Activated CD4-positive, alpha-beta T cell treated with anti-CD3 and anti-CD28 coated beads, Interleukin-2, amount 10 ng/mL, durations not matched to agents 24 days and 14 days (primary cell): ENCODE measurements at regions not wholly inside any gene's neighbourhood (a gene's known extent, or its start where the extent isn't known, plus 50 kb on each side); places are given as distances from the start of the nearest gene placed in this dataset.

Source experiments
- DNase-seq: peaks from one replicate; pipeline ENCODE4 v3.0.0; 2022
- H3K27ac Mint-ChIP-seq: one replicate; pipeline ENCODE4 v1.8.0; 2022; ENCODE audit warnings: mild to moderate bottlenecking, mixed read lengths
- H3K27me3 Mint-ChIP-seq: one replicate; pipeline ENCODE4 v1.8.0; 2022; ENCODE audit warnings: mixed read lengths
- H3K36me3 Mint-ChIP-seq: one replicate; pipeline ENCODE4 v1.8.0; 2022; ENCODE audit warnings: low read depth, mild to moderate bottlenecking, mixed read lengths
- H3K4me1 Mint-ChIP-seq: one replicate; pipeline ENCODE4 v1.8.0; 2021; ENCODE audit warnings: mixed read lengths
- H3K4me3 Mint-ChIP-seq: one replicate; pipeline ENCODE4 v1.8.0; 2022; ENCODE audit warnings: mild to moderate bottlenecking, moderate library complexity, mixed read lengths
- H3K9me3 Mint-ChIP-seq: one replicate; pipeline ENCODE4 v1.8.0; 2021; ENCODE audit warnings: mixed read lengths
- intact Hi-C: fragments of 100-400 bp; cut with micrococcal nuclease; formaldehyde crosslinking; loops from one replicate; pipeline ENCODE4 v1.15.1; 2023

DNA sequence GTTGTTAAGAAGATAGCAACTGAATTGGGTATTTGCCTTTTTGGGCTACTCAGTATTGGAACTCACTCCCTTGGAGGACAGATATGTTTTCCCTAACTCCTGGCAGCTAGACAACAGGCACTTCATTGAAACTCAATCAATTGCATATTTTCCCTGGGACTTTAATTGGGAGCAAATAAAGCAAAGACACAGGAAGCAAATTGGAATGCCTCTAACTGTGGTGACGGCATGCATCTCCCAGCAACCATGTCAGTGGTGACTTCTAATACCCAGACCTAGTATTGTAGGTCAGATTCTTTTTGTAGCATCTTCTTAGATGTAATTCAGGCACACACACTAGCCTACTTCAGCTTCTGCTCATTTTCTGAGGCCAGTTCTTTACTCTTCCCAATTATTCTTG, 164.2 kb upstream of the SETBP1 start:
- Mint-ChIP-seq H3K27ac (no peak overlapping the region), H3K27me3 (no peaks in the 10 kb centered on the region), H3K36me3 (no peaks in the 10 kb centered on the region), H3K4me3 (no peak overlapping the region), H3K9me3 (no peaks in the 10 kb centered on the region), H3K4me1 (no peaks in the 10 kb centered on the region)
- DNase-seq: no peak
- intact Hi-C loops: no loop called here

DNA sequence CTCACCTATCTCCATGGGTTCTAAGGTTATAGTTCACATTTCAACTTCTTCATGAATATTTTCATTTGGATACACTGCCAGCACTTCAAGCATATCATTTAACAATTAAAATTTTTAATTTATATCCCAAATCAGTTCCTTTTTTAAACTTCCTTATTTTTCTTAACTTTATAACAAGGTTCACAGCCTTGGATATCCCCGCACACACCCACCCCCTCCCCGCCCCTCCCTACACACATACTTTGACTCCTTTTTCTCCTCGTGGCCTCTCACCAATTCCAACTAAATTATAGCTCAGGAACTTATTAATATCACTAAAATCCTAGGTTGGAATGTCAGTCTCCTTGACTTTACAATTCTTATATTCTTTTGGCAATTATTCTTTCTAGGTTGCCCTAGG, 163.6 kb upstream of the SETBP1 start:
- DNase-seq: no peak
- H3K9me3 Mint-ChIP-seq: no peaks in the 10 kb centered on the region
- H3K27me3 Mint-ChIP-seq: no peaks in the 10 kb centered on the region
- H3K36me3 Mint-ChIP-seq: no peaks in the 10 kb centered on the region
- no peak overlapping the region for H3K4me3 Mint-ChIP-seq
- no peaks in the 10 kb centered on the region for H3K4me1 Mint-ChIP-seq
- no peak overlapping the region for H3K27ac Mint-ChIP-seq
- intact Hi-C loops: no loop called here

DNA sequence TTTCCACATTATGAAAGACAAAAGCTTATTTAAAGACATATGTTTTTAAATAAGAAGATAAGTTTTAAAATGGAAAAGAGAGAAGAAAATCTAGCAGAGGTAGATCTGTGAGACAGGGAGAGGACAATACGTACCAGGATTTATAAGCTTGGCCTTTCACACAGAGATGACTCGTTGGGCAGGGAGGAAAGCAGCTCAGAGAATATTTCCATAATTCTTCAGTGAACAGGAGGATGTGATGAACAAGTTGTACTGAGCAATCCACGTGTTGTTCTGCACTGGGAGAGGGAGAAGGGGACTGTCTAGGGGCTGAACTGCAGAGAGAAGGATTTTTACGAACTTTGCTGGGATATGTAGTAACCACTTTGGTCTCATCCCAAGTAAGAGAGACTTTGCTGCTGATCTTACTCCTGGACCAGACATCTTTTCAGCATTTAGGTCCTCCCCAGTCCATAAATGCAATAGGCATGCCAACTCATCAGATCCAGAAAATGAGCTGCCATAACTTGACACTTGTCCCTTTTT, 162.5 kb upstream of the SETBP1 start:
- no peaks in the 10 kb centered on the region for H3K9me3 Mint-ChIP-seq
- H3K36me3 Mint-ChIP-seq: no peaks in the 10 kb centered on the region
- intact Hi-C loops: no loop called here
- H3K4me3 Mint-ChIP-seq: no peak overlapping the region
- H3K27me3 Mint-ChIP-seq: no peaks in the 10 kb centered on the region
- DNase-seq: no peak
- no peak overlapping the region for H3K27ac Mint-ChIP-seq
- H3K4me1 Mint-ChIP-seq: no peaks in the 10 kb centered on the region

DNA sequence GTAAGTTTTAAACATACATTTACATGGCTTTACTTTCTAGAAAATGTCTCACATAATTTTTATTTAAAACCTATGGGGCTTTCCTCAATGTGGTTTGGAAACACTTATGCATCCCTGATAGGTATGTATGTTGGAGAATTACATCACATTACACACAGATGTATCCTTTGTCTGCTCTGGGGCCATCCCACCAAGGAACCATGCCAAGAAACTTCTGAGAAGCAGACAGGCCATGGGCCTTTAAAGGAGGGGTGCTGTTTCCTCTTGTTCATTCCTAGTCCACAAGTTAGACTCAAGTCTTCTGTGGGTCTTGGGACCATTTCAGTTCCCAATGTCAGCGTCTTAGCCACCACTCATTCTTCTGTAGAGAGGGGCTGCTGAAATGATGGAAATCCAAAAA, 162.0 kb upstream of the SETBP1 start:
- no peaks in the 10 kb centered on the region for H3K4me1 Mint-ChIP-seq
- H3K4me3 Mint-ChIP-seq: no peak overlapping the region

DNA sequence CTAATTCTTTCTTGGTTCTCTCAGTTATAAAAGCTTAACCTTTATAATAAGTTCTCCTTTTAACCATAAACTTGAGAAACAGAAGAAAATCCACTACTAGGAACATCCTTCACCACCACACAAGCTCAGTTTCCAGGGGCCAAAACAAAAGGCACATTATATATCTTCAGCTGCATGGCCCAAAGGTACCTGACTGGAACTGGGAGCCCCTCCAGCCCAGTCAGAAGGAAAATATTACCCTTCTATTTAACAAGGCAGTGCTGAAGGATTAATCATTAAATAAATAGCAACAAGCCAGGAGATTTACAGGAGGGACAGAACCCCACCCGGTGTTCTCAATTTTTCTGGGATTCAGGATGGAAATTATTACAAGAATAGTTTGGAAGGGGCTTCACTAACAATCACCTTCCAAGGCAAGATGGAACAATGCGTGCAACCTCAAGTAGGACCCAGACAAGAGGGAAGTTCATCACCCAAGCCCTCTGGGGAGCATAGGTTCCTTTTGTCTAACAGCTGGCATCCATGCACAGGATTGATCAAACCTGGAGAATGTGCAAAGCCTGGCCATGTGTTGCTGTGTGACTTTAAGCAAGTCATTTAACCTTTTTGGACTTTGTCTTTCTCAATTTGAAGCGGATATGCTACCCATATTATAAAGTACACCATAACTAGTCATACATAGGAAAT, 159.6 kb upstream of the SETBP1 start:
- no peaks in the 10 kb centered on the region for H3K9me3 Mint-ChIP-seq
- intact Hi-C loops: no loop called here
- no peak overlapping the region for H3K27ac Mint-ChIP-seq
- no peaks in the 10 kb centered on the region for H3K36me3 Mint-ChIP-seq
- no peaks in the 10 kb centered on the region for H3K4me1 Mint-ChIP-seq
- H3K27me3 Mint-ChIP-seq: no peaks in the 10 kb centered on the region
- no peak overlapping the region for H3K4me3 Mint-ChIP-seq
- no peak for DNase-seq

More for the DNA sequence above, 162.0 kb upstream of the SETBP1 start:
- no peak for DNase-seq
- no peaks in the 10 kb centered on the region for H3K27me3 Mint-ChIP-seq
- intact Hi-C loops: no loop called here
- no peaks in the 10 kb centered on the region for H3K36me3 Mint-ChIP-seq
- H3K9me3 Mint-ChIP-seq: no peaks in the 10 kb centered on the region
- H3K27ac Mint-ChIP-seq: no peak overlapping the region

DNA sequence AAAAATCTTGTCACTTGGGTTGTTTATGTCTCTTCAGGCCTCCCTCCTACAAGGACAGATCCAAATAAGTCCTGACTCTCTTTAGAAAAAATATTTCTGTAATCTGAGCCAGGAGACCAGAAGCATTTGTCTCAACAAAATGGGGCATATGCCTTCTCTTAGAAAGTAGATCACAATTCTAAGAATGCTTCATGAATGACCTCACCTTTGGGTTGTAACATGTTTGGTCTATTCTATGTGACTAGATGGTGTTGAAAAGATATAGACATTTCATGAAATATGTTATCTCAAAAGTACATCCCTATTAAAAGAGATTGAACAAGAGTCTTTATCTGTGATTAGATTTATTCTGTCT, 159.0 kb upstream of the SETBP1 start:
- H3K27me3 Mint-ChIP-seq: no peaks in the 10 kb centered on the region
- no peak overlapping the region for H3K27ac Mint-ChIP-seq
- no peaks in the 10 kb centered on the region for H3K36me3 Mint-ChIP-seq
- no peak overlapping the region for H3K4me3 Mint-ChIP-seq
- no peak for DNase-seq
- H3K9me3 Mint-ChIP-seq: no peaks in the 10 kb centered on the region
- H3K4me1 Mint-ChIP-seq: no peaks in the 10 kb centered on the region
- intact Hi-C loops: no loop called here

DNA sequence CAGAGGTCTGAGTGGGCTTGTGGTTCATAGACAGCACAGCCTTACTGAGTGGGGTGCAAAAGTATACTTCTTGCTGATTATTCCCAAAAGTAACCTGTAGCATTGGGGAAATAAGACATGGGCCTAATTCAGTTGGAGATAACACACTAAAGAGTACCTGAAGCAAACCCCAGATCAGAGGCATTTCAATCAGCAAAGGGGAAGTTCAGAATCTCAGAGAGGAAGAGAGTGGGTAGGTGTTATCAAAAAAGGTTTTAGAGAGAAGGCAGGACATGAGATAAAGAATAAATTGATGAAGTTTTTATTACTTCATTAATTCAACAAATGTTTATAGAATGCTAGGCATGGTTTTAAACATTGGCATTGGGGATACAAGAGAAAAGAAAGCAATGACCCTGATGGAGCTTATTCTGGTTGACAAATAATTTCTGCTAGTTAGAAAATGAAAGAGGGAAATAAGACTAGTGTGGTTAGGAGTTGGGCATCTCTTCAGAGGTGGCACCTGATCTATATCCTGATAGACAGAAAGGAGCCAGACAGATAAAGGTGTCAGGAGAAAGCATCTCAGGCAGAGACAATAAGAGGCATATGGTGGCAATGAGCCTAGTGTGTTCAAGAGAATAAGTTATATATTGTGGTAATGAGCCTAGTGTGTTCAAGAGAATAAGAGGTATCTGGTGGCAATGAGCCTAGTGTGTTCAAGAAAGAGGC, 153.8 kb upstream of the SETBP1 start:
- no peaks in the 10 kb centered on the region for H3K36me3 Mint-ChIP-seq
- intact Hi-C loops: no loop called here
- H3K27ac Mint-ChIP-seq: no peak overlapping the region

DNA sequence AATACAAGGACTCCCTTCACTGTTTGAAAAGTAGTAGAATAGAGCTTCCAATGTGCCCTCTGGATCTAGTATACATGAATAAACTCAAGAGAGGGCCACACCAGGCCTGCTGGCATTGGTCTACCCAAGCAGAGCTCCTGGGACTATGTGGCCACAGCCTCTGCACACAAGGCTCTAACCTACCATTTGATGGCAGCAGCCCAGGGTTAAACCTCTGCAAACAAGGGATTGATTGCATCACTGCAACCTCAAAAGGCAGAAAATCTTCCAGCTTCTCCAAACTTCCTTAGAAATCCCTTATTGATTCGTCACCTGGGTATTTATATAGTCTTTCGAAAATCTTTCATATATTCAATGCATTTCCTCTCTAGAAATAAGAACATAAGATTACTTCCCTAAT, 147.6 kb upstream of the SETBP1 start:
- Mint-ChIP-seq H3K4me3 (no peak overlapping the region), H3K4me1 (no peaks in the 10 kb centered on the region), H3K9me3 (no peaks in the 10 kb centered on the region), H3K27ac (no peak overlapping the region), H3K36me3 (no peaks in the 10 kb centered on the region), H3K27me3 (no peaks in the 10 kb centered on the region)
- no peak for DNase-seq
- intact Hi-C loops: no loop called here

More for the DNA sequence above, 153.8 kb upstream of the SETBP1 start:
- no peak for DNase-seq
- Mint-ChIP-seq H3K4me1 (no peaks in the 10 kb centered on the region), H3K4me3 (no peak overlapping the region), H3K27me3 (no peaks in the 10 kb centered on the region), H3K9me3 (no peaks in the 10 kb centered on the region)

DNA sequence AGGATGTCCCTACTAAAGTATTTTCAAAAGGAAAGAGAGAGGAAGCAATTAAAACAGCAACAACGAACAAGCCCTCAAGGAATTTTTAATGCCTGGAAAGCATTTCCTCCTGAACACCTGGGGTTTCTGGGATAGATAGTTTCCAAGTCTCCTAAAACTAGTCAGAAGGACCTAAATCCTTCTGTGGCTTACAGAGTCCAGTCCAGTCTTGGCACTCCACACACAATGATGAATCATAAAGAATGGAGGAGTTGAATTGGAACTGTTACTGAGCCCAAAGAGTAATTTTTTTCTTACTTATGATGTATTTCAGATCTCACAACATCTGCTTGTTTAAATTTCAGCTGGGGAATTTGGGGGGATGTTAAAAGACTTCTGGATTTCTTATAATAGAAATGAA, 144.6 kb upstream of the SETBP1 start:
- no peaks in the 10 kb centered on the region for H3K36me3 Mint-ChIP-seq
- no peaks in the 10 kb centered on the region for H3K9me3 Mint-ChIP-seq
- no peak overlapping the region for H3K4me3 Mint-ChIP-seq
- DNase-seq: no peak
- H3K27ac Mint-ChIP-seq: no peak overlapping the region
- intact Hi-C loops: no loop called here
- H3K27me3 Mint-ChIP-seq: no peaks in the 10 kb centered on the region
- no peaks in the 10 kb centered on the region for H3K4me1 Mint-ChIP-seq

DNA sequence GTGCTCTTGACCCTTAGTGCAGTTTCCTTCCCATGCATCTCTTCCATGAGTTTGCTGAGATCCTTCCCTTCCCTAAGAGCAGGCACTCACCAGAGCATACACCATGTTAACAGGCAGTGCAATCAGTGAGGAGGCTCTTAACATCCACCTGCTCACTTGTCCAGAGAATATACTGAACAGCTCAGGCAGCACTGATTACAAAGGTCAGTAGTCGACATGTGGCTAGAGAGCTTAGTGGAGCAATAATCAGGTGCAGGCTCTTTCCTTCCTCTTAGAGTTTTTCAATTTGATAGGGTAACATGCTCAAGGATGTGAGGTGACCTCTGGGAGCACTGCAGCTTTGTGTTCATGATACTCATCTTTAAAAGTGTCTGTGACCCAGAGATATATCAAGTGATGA, 144.1 kb upstream of the SETBP1 start:
- no peaks in the 10 kb centered on the region for H3K4me1 Mint-ChIP-seq
- H3K4me3 Mint-ChIP-seq: no peak overlapping the region
- intact Hi-C loops: no loop called here
- no peak for DNase-seq
- H3K27me3 Mint-ChIP-seq: no peaks in the 10 kb centered on the region
- no peaks in the 10 kb centered on the region for H3K36me3 Mint-ChIP-seq
- H3K27ac Mint-ChIP-seq: no peak overlapping the region
- no peaks in the 10 kb centered on the region for H3K9me3 Mint-ChIP-seq

DNA sequence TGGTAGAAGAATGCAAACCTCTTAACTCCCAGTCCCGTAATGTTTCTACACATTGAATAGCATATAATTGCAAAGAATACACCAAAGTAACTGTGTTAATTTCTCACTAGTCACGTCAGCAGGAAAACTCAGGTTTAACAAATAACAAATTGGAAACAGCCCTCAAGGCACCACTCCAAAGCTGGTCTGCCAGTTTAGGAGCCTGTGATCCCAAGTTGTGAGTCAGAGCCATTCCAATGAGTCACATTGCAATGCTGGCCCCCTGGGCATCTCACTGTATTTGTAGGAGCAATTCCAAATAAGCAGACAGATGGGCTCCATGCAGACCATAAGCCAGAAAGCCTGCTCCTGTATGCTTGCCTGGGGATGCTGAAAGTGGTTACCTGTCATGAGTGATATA, 143.2 kb upstream of the SETBP1 start:
- Mint-ChIP-seq H3K4me1 (no peaks in the 10 kb centered on the region), H3K27me3 (no peaks in the 10 kb centered on the region), H3K4me3 (no peak overlapping the region), H3K36me3 (no peaks in the 10 kb centered on the region), H3K9me3 (no peaks in the 10 kb centered on the region), H3K27ac (no peak overlapping the region)
- intact Hi-C loops: no loop called here
- DNase-seq: no peak

DNA sequence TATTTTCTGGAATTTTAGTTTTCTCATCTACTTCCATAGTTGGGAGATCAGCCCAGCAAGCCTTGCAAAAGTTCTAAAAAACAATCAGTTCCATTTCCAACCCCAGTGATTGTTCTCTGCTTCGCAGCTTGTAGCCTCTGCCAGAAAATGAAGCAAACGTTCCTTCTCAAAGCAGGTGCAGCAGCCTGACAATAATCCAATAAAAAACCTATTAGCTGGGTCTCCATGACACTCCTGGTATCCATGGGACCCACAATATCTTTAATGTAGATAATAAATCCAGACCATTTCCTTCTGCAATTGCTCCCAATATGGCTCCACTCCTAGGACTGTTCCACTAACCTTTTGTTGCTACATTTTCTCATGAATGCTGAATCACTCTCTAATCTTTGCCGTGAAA, 140.8 kb upstream of the SETBP1 start:
- no peak for DNase-seq
- H3K4me3 Mint-ChIP-seq: no peak overlapping the region
- no peak overlapping the region for H3K27ac Mint-ChIP-seq
- H3K36me3 Mint-ChIP-seq: no peaks in the 10 kb centered on the region
- H3K27me3 Mint-ChIP-seq: no peaks in the 10 kb centered on the region
- H3K4me1 Mint-ChIP-seq: no peaks in the 10 kb centered on the region
- no peaks in the 10 kb centered on the region for H3K9me3 Mint-ChIP-seq
- intact Hi-C loops: no loop called here

DNA sequence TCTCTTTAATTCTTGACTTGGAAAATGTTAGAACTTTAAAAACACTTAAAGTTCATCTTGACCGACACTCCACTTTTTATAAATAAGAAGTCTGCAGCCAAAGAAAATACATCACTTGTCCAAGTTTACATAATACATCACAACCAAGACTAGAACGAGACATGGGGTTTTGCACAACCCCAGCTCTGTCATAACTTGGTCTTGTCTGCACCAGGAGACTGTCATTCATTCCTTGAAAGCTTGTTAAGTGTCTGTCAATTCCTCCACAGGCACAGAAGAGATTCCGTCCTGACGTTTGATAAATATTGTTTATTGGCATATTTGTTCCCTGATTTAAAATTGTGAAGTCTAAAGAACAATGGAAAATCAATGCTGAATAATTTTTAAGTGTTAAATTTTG, 139.5 kb upstream of the SETBP1 start:
- intact Hi-C loops: no loop called here
- H3K36me3 Mint-ChIP-seq: no peaks in the 10 kb centered on the region
- H3K27me3 Mint-ChIP-seq: no peaks in the 10 kb centered on the region
- H3K27ac Mint-ChIP-seq: no peak overlapping the region
- no peak for DNase-seq
- H3K4me1 Mint-ChIP-seq: no peaks in the 10 kb centered on the region
- H3K9me3 Mint-ChIP-seq: no peaks in the 10 kb centered on the region
- H3K4me3 Mint-ChIP-seq: no peak overlapping the region

DNA sequence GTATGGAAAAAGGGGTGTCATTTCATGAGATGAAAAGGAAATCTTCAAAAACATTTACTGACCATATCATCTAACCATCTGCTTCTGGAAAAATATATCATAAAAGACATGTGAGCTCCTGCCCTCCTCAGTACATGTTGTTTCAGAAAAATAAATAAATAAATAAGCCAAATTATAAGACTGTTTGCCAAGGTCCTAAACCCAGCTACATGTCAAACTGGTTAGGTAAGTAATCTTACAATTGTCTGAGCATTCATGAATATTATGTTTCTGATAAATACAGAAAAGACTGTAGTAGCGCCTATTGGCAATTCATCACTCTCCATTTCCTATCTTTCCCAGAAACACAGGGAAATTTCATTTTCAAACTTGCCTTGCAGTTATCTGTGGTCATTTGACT, 138.9 kb upstream of the SETBP1 start:
- Mint-ChIP-seq H3K27ac (no peak overlapping the region), H3K9me3 (no peaks in the 10 kb centered on the region), H3K4me3 (no peak overlapping the region), H3K36me3 (no peaks in the 10 kb centered on the region), H3K27me3 (no peaks in the 10 kb centered on the region), H3K4me1 (no peaks in the 10 kb centered on the region)
- intact Hi-C loops: no loop called here
- no peak for DNase-seq

DNA sequence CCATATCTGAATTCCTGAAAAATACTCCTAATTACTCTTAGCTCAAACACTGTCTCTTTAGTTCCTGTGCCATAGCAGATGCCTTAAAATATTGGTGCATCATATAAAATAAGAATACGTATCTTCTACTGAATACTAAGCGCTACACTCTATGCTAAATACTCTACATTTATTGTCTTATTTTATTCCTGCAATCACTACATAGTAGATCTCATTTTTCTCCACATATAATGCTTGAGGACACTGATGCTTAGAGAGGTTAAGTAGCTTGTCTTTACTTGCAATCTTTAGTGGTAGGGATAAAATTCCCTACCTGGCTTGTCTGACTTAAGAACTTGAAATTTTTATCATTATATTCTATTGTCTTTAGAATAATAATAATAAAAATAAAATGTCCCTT, 137.3 kb upstream of the SETBP1 start:
- no peaks in the 10 kb centered on the region for H3K27me3 Mint-ChIP-seq
- no peak for DNase-seq
- H3K4me1 Mint-ChIP-seq: no peaks in the 10 kb centered on the region
- H3K9me3 Mint-ChIP-seq: no peaks in the 10 kb centered on the region
- no peak overlapping the region for H3K27ac Mint-ChIP-seq
- no peaks in the 10 kb centered on the region for H3K36me3 Mint-ChIP-seq
- no peak overlapping the region for H3K4me3 Mint-ChIP-seq
- intact Hi-C loops: no loop called here
